ENCODE measurements at regions not wholly inside any gene's neighbourhood (a gene's known extent, or its start where the extent isn't known, plus 50 kb on each side); places are given as distances from the start of the nearest gene placed in this dataset.

GRCh38 chr10:47190802-47191450 lies 109.1 kb upstream of the GDF10 start:
- no peak for DNase-seq (ENCODE audit: low read depth)

GRCh38 chr10:47192273-47192672 lies 107.7 kb upstream of the GDF10 start:
- DNase-seq (ENCODE audit: low read depth) = no peak

- DNase-seq (ENCODE audit: low read depth) = no peak
Observed at GRCh38 chr10:47193666-47194065, 106.3 kb upstream of the GDF10 start.

GRCh38 chr10:47195274-47195885 lies 104.6 kb upstream of the GDF10 start:
- no peak for DNase-seq (ENCODE audit: low read depth)

- DNase-seq (ENCODE audit: low read depth) = no peak
Observed at GRCh38 chr10:47196691-47197090, 103.3 kb upstream of the GDF10 start.

- no peak for DNase-seq (ENCODE audit: low read depth)
Observed at GRCh38 chr10:47198221-47198620, 101.8 kb upstream of the GDF10 start.

GRCh38 chr10:47205192-47205591 lies 94.8 kb upstream of the GDF10 start:
- no peak for DNase-seq (ENCODE audit: low read depth)

GRCh38 chr10:47206449-47207280 lies 93.3 kb upstream of the GDF10 start:
- DNase-seq (ENCODE audit: low read depth) = no peak

GRCh38 chr10:47207281-47207615 lies 92.7 kb upstream of the GDF10 start:
- no peak for DNase-seq (ENCODE audit: low read depth)

- no peak for DNase-seq (ENCODE audit: low read depth)
Observed at GRCh38 chr10:47207894-47208469, 92.0 kb upstream of the GDF10 start.

- no peak for DNase-seq (ENCODE audit: low read depth)
Observed at GRCh38 chr10:47209466-47209865, 90.5 kb upstream of the GDF10 start.

- no peak for DNase-seq (ENCODE audit: low read depth)
Observed at GRCh38 chr10:47214520-47214919, 85.5 kb upstream of the GDF10 start.

- DNase-seq (ENCODE audit: low read depth) = no peak
Observed at GRCh38 chr10:47217113-47217512, 82.9 kb upstream of the GDF10 start.

GRCh38 chr10:47218803-47219202 lies 81.2 kb upstream of the GDF10 start:
- no peak for DNase-seq (ENCODE audit: low read depth)

- DNase-seq (ENCODE audit: low read depth) = no peak
Observed at GRCh38 chr10:47222461-47222860, 77.5 kb upstream of the GDF10 start.

GRCh38 chr10:47223236-47223635 lies 76.8 kb upstream of the GDF10 start:
- no peak for DNase-seq (ENCODE audit: low read depth)

- no peak for DNase-seq (ENCODE audit: low read depth)
Observed at GRCh38 chr10:47224546-47225218, 75.3 kb upstream of the GDF10 start.

- DNase-seq (ENCODE audit: low read depth) = no peak
Observed at GRCh38 chr10:47225219-47225927, 74.6 kb upstream of the GDF10 start.

GRCh38 chr10:47225928-47226645 lies 73.9 kb upstream of the GDF10 start:
- DNase-seq (ENCODE audit: low read depth) = no peak

- DNase-seq (ENCODE audit: low read depth) = no peak
Observed at GRCh38 chr10:47230482-47230881, 69.5 kb upstream of the GDF10 start.

- DNase-seq (ENCODE audit: low read depth) = no peak
Observed at GRCh38 chr10:47230957-47231356, 69.0 kb upstream of the GDF10 start.
